Sigmoid colon (tissue), 4 donors: ENCODE measurements at regions not wholly inside any gene's neighbourhood (a gene's known extent, or its start where the extent isn't known, plus 50 kb on each side); places are given as distances from the start of the nearest gene placed in this dataset.

ENCODE experiments used
- EP300 ChIP-seq, 4 donors: sonication (generic); formaldehyde crosslinking; IDR thresholded peaks; one replicate each; pipeline ENCODE4 v1.6.1; 2017; ENCODE audit warnings: antibody characterized with exemption in 4 of 4
- POLR2AphosphoS5 ChIP-seq, 4 donors: sonication (generic); formaldehyde crosslinking; IDR thresholded peaks; one replicate each; pipeline ENCODE4 v1.6.1; 2017; ENCODE audit warnings: antibody characterized with exemption in 4 of 4
- TF ChIP-seq, protein P1 (sequence below), 4 experiments: fragments of 450-650 bp in 3 of 4; fragments of 200-600 bp in 1 of 4; IDR thresholded peaks; one replicate each; pipeline ENCODE4 v1.5.1; 2016 to 2019; ENCODE audit warnings: antibody characterized with exemption in 4 of 4, mild to moderate bottlenecking in 3 of 4, moderate library complexity in 2 of 4

DNA sequence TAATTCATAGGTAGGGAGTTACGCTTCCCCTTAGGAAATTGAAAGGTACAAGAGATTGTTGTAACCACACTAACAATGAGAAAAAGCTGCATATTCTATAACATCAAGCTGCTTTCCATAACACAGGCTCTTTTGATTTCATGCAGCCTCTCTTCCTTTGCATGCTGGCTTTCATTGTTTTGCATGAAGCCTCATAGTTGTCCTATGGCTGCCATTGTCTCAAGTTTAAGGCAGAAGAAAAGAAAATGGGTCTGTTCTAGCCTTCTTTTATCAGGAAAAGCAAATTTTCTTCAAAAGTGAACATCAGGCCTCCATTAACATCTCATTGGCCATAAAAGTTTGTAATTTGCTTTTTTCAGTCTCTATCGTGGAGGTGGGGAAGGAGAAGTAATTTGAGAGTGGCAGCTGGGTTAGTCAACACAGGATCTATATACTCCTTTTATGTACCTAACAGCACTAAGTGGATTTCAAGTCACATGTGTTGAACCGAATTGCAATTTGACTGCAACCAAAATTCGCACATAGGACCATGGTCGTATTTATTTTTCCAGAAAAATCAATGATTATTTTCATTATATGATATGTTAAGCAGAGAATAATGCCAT is 248.5 kb upstream of the RND3 start:
- no peak for TF ChIP-seq POLR2AphosphoS5 (IDR thresholded peaks at IDR 0.05)
- TF ChIP-seq, protein P1, sequence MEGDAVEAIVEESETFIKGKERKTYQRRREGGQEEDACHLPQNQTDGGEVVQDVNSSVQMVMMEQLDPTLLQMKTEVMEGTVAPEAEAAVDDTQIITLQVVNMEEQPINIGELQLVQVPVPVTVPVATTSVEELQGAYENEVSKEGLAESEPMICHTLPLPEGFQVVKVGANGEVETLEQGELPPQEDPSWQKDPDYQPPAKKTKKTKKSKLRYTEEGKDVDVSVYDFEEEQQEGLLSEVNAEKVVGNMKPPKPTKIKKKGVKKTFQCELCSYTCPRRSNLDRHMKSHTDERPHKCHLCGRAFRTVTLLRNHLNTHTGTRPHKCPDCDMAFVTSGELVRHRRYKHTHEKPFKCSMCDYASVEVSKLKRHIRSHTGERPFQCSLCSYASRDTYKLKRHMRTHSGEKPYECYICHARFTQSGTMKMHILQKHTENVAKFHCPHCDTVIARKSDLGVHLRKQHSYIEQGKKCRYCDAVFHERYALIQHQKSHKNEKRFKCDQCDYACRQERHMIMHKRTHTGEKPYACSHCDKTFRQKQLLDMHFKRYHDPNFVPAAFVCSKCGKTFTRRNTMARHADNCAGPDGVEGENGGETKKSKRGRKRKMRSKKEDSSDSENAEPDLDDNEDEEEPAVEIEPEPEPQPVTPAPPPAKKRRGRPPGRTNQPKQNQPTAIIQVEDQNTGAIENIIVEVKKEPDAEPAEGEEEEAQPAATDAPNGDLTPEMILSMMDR (IDR thresholded peaks at IDR 0.05), result no peak
- no peak for TF ChIP-seq EP300 (IDR thresholded peaks at IDR 0.05)
